Cardiac fibroblast (primary cell): ENCODE measurements at regions not wholly inside any gene's neighbourhood (a gene's known extent, or its start where the extent isn't known, plus 50 kb on each side); places are given as distances from the start of the nearest gene placed in this dataset.
"Not testable (repeated sequence)": the region's sequence is repeated elsewhere in the genome, so short reads cannot be mapped to it uniquely, and the experiment has no call there.

ENCODE experiments used
- DNase-seq, 2 donors: peaks; one replicate each; pipeline versions ENCODE4 v3.0.0 to v3.0.0-alpha.2; 2010; ENCODE audit warnings: low read depth in 2 of 2
- H3K4me3 ChIP-seq, 2 donors: replicated peaks in 1 of 2; 1 replicate in 1 of 2; 2 replicates in 1 of 2; pipeline ENCODE4 v1.5.1; 2011; ENCODE audit warnings: low read depth in 2 of 2, low read length in 2 of 2, mild to moderate bottlenecking in 2 of 2, moderate library complexity in 1 of 2
- TF ChIP-seq, protein P1 (sequence below): IDR thresholded peaks from one replicate; pipeline ENCODE4 v1.5.1; 2011; ENCODE audit warnings: low read depth, mild to moderate bottlenecking, low read length, inconsistent platforms

DNA sequence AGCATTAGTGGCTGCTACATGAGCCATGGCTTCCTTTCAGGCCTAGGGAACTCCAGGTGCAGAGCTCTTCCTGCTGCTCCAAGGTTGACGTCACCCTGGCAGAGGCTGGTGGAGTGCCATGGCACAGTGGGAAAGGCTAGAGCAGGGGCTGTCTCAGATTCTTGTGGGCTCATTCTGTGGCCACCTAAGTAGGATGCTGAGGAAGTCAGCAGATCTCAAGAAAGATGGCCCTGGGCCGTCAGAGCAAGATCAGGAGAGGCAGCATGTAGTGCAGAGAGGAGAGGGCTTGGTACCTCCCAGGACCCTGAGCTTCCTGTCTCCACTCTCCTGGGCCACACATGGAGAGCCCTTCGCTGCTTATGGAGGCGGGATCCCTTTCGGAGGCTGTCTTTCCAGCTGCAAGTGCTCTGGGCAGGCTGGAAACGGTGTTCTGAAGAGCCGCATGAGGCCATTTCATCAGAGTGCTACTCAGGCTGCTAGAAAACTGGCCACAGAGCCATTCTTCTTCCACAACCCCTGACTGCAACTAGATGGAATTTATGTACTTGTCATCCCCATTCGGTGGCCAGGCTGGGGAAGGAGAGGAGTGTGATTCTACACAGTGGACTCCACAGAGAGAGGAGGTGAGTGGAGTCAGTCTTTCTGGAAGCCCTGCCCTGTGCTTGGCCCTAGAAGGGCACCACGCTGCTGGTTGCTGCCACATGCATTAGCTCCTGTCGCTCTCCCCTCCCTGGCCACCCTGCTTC lies 304.2 kb downstream of the RPS24 start:
- peak in 1 of 2 donors; percentile 6 for DNase-seq
- H3K4me3 ChIP-seq, result no peak overlapping the region
- TF ChIP-seq, protein P1, sequence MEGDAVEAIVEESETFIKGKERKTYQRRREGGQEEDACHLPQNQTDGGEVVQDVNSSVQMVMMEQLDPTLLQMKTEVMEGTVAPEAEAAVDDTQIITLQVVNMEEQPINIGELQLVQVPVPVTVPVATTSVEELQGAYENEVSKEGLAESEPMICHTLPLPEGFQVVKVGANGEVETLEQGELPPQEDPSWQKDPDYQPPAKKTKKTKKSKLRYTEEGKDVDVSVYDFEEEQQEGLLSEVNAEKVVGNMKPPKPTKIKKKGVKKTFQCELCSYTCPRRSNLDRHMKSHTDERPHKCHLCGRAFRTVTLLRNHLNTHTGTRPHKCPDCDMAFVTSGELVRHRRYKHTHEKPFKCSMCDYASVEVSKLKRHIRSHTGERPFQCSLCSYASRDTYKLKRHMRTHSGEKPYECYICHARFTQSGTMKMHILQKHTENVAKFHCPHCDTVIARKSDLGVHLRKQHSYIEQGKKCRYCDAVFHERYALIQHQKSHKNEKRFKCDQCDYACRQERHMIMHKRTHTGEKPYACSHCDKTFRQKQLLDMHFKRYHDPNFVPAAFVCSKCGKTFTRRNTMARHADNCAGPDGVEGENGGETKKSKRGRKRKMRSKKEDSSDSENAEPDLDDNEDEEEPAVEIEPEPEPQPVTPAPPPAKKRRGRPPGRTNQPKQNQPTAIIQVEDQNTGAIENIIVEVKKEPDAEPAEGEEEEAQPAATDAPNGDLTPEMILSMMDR, result no peak

DNA sequence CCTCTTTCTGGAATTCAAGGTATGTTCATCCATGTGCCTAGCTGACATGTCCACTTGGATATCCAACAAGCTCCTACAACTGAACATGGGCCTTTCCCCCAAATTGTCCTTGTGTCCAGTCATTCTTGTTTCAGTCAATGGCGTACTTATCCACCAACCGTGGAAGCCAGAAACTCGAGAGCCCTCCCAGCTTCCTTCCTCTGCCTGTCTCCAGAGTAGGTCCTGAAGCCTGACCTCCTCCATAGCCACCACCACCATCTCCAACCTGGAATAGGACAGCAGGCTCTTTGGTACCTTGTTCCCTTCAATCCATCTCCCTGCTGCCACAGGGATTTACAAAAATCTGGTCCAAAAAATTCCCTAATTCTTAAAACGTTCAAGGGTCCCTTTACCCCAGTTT lies 305.1 kb downstream of the RPS24 start:
- TF ChIP-seq, protein P1, result no peak
- no peak overlapping the region for H3K4me3 ChIP-seq
- DNase-seq, result no peak

DNA sequence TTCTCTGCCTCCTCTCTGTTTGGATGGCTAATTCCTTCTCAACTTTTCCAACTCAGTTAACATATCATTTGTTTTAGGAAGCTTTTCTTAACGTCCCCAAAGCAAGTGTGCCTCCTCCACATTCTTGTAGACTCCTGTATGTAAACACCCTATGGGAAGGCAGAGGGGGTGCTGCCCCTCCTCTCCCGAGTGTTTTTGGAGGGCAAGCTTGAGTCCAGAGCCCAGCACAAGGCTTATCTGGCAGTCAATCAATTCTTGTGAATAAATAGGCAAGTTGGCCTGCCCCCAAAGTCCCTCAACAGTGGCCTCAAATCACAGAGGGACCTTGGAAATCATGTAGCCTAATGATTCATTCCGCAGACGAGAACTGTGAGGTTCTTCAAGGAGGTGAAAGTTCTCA lies 305.6 kb downstream of the RPS24 start:
- no peak for DNase-seq
- TF ChIP-seq, protein P1, result no peak
- no peak overlapping the region for H3K4me3 ChIP-seq

DNA sequence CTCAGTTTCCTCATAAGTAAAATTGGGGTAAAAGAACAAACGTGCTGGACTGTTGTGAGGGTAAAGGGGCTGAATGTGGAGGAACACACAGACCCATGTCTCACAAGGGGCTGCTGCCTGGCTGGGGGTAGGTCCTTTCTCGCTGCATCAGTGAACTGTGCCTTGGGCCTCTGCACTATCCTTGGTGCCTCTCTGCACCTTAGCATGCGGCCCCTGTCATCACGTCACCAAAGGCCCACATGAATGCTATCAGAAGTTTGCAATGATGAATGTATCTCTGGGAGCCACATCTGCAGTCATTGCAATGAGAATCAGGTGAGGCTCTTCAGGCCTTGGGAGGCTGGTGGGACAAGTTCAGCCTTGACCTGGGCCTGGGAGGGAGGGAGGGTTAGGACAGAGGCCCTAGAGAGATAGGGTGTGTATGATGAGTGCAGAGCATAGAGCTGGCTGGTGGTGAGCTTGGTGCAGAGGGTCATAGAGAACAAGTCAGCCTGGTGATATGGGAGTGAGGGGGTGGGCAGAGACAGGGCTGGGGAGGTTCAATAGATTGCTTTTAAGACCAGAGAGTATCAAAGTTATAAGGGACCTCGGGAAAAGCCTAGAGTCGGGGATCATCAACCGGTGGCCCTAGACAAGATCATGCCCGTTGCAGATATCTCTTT lies 308.4 kb downstream of the RPS24 start:
- no peak for DNase-seq
- TF ChIP-seq, protein P1, result no peak
- H3K4me3 ChIP-seq, result no peak overlapping the region

DNA sequence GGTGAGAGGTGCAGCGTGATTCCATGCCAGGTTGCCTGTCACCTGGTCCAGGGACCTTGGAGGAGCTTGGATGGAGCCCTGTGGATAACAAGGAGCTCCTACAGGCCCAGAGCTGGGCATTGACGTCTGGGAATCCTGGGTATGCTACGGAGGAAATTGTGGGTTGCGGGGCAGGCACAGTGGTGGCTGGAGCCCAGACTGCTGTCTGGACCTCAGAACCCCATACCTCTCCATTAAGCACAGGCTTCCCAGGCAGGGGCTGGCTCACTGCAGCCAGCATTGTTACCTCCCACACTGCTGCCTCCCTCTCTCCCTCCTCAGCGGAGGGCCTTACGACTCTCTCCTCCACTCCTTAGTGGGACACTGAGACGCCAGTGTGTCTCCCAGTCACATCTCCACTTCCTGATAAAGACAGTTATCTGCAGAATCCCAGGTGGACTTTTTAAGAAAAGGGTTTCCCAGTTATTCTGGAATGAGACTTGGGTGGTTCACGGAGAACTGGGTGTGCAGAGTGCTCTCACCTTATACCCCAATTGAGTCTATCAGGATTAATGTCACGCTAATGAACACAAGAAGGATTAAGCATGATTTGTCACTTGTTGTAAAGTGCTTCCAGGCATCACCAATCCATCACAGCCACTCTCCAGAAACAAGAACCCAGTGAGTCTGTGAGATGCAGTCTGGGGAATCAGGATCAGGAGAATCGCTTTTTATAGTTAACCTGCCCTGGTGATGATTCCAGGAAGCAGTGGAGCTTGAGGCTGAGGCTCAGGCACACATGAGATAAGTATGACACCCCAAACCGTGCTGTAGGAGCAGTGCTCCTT lies 309.4 kb downstream of the RPS24 start:
- no peak for DNase-seq
- TF ChIP-seq, protein P1, result no peak
- H3K4me3 ChIP-seq, result no peak overlapping the region

DNA sequence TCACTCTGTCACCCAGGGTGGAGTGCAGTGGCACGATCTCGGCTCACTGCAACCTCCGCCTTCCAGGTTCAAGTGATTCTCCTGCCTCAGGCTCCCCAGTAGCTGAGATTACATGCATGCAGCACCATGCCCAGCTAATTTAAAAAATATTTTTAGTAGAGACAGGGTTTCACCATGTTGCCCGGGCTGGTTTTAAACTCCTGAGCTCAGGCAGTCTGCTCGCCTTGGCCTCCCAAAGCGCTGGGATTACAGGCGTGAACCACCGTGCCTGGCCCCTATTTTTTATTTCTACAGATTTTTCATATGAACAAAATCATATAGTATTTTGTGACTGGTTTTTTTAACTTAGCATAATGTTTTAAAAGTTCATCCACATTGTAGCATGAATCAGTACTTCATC lies 310.6 kb downstream of the RPS24 start:
- not testable (repeated sequence) for H3K4me3 ChIP-seq, DNase-seq

DNA sequence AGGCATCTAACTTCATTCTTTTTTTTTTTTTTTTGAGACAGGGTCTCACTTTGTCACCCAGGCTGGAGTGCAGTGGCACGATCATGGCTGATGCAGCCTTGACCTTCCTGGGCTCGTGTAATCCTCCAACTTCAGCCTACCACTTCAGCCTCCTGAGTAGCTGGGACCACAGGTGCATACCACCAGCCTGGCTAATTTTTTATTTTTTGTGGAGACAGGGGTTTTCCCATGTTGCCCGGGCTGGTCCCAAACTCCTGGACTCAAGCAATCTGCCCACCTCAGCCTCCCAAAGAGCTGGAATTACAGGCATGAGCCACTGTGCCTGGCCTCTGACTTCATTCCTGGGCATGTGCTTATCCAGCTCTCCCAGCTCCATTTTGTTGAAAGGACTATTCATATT lies 311.9 kb downstream of the RPS24 start:
- H3K4me3 ChIP-seq, DNase-seq: not testable (repeated sequence)
